Trophoblast cell (in vitro differentiated cells and primary cell): ENCODE measurements at regions not wholly inside any gene's neighbourhood (a gene's known extent, or its start where the extent isn't known, plus 50 kb on each side); places are given as distances from the start of the nearest gene placed in this dataset.

ENCODE experiments used
- DNase-seq, 2 donors: peaks; one replicate each; pipeline ENCODE4 v3.0.0-alpha.2; 2016
- H2AFZ ChIP-seq: 2 replicates; pipeline ENCODE4 v1.6.1; 2013; ENCODE audit warnings: low read length, moderate library complexity, mild to moderate bottlenecking; ENCODE audit not compliant: insufficient read depth, poor library complexity
- H2AK5ac ChIP-seq: 2 replicates; pipeline ENCODE4 v1.6.1; 2013; ENCODE audit warnings: mild to moderate bottlenecking, low read length
- H2BK120ac ChIP-seq: 2 replicates; pipeline ENCODE4 v1.6.1; 2013; ENCODE audit warnings: low read length, mild to moderate bottlenecking, moderate library complexity; ENCODE audit not compliant: insufficient read depth, poor library complexity
- H2BK12ac ChIP-seq: 2 replicates; pipeline ENCODE4 v1.6.1; 2013; ENCODE audit warnings: mild to moderate bottlenecking, low read length, moderate library complexity
- H2BK5ac ChIP-seq: 2 replicates; pipeline ENCODE4 v1.6.1; 2013; ENCODE audit warnings: low read length, low read depth, moderate library complexity, mild to moderate bottlenecking; ENCODE audit not compliant: poor library complexity
- H3K14ac ChIP-seq: 2 replicates; pipeline ENCODE4 v1.6.1; 2013; ENCODE audit warnings: mild to moderate bottlenecking, low read length
- H3K18ac ChIP-seq: 2 replicates; pipeline ENCODE4 v1.6.1; 2013; ENCODE audit warnings: mild to moderate bottlenecking, low read length
- H3K23ac ChIP-seq: 2 replicates; pipeline ENCODE4 v1.6.1; 2013; ENCODE audit warnings: low read length
- H3K27ac ChIP-seq: 2 replicates; pipeline ENCODE4 v1.5.1; 2013; ENCODE audit warnings: low read depth, mild to moderate bottlenecking, inconsistent platforms, low read length, moderate library complexity
- H3K27me3 ChIP-seq: 2 replicates; pipeline ENCODE4 v1.6.1; 2013; ENCODE audit warnings: inconsistent platforms, mild to moderate bottlenecking, low read length, moderate library complexity; ENCODE audit not compliant: insufficient read depth
- H3K36me3 ChIP-seq, 2 experiments: 1 replicate in 1 of 2; 2 replicates in 1 of 2; pipeline ENCODE4 v1.6.1; 2013; ENCODE audit warnings: low read length in 2 of 2, mild to moderate bottlenecking in 2 of 2, moderate library complexity in 1 of 2; ENCODE audit not compliant: insufficient read depth in 2 of 2, control insufficient read depth in 1 of 2
- H3K4ac ChIP-seq: 2 replicates; pipeline ENCODE4 v1.6.1; 2013; ENCODE audit warnings: low read depth, mild to moderate bottlenecking, low read length, moderate library complexity
- H3K4me1 ChIP-seq, 2 experiments: 1 replicate in 1 of 2; 2 replicates in 1 of 2; pipeline ENCODE4 v1.6.1; 2013; ENCODE audit warnings: low read length in 2 of 2, mild to moderate bottlenecking in 2 of 2, moderate library complexity in 1 of 2; ENCODE audit not compliant: insufficient read depth in 2 of 2, control insufficient read depth in 1 of 2
- H3K4me2 ChIP-seq: 2 replicates; pipeline ENCODE4 v1.6.1; 2013; ENCODE audit warnings: inconsistent platforms, mild to moderate bottlenecking, low read length, moderate library complexity
- H3K4me3 ChIP-seq: 2 replicates; pipeline ENCODE4 v1.5.1; 2013; ENCODE audit warnings: mild to moderate bottlenecking, low read depth, low read length, inconsistent platforms
- H3K79me1 ChIP-seq: one replicate; pipeline ENCODE4 v1.6.1; 2013; ENCODE audit warnings: low read length
- H3K79me2 ChIP-seq: 2 replicates; pipeline ENCODE4 v1.6.1; 2013; ENCODE audit warnings: low read length, mild to moderate bottlenecking; ENCODE audit not compliant: control insufficient read depth, insufficient read depth, poor library complexity
- H3K9ac ChIP-seq: 2 replicates; pipeline ENCODE4 v1.6.1; 2013; ENCODE audit warnings: mild to moderate bottlenecking, low read length
- H3K9me3 ChIP-seq: 2 replicates; pipeline ENCODE4 v1.6.1; 2013; ENCODE audit warnings: low read depth, mild to moderate bottlenecking, control low read depth, inconsistent platforms, low read length; ENCODE audit not compliant: insufficient read depth
- H4K12ac ChIP-seq: 2 replicates; pipeline ENCODE4 v1.6.1; 2013; ENCODE audit warnings: low read depth, mild to moderate bottlenecking, low read length, moderate library complexity
- H4K8ac ChIP-seq: 2 replicates; pipeline ENCODE4 v1.6.1; 2013; ENCODE audit warnings: low read depth, mild to moderate bottlenecking, low read length, moderate library complexity
- H4K91ac ChIP-seq: one replicate; pipeline ENCODE4 v1.6.1; 2013; ENCODE audit warnings: low read depth, mild to moderate bottlenecking, low read length, moderate library complexity
- WGBS: extraction: QIAGEN DNeasy Blood & Tissue Kit; methylation state at CpG from one replicate; pipeline ENCODE4 v1.1.7; 2013; ENCODE audit warnings: missing lambda C conversion rate; ENCODE audit not compliant: insufficient read length, insufficient coverage; ENCODE audit errors: extremely low coverage; 5-methylcytosine and 5-hydroxymethylcytosine counted together

GRCh38 chr11:87934182-87934581 lies 241.1 kb downstream of the RAB38 start:
- H3K79me1 ChIP-seq: no peaks in the 10 kb centered on the region

GRCh38 chr11:87926250-87926970 lies 248.8 kb downstream of the RAB38 start:
- H3K27me3 ChIP-seq: no peaks in the 10 kb centered on the region
- H3K9ac ChIP-seq: no peak overlapping the region
- H2BK120ac ChIP-seq: no peak overlapping the region
- H3K4me1 ChIP-seq: no peaks in the 10 kb centered on the region
- H3K14ac ChIP-seq: no peak overlapping the region
- H2AFZ ChIP-seq: no peak overlapping the region
- DNase-seq: peak in 1 of 2 donors; percentile 8
- no peaks in the 10 kb centered on the region for H3K79me1 ChIP-seq
- no peaks in the 10 kb centered on the region for H3K36me3 ChIP-seq
- no peak overlapping the region for H2AK5ac ChIP-seq
- no peak overlapping the region for H4K91ac ChIP-seq
- H4K12ac ChIP-seq: no peak overlapping the region
- WGBS: no CpG with 5 or more reads among the region's 5 CpGs
- no peak overlapping the region for H3K27ac ChIP-seq
- no peak overlapping the region for H2BK5ac ChIP-seq
- H3K4me2 ChIP-seq: no peak overlapping the region
- no peak overlapping the region for H3K4ac ChIP-seq
- no peak overlapping the region for H4K8ac ChIP-seq
- H3K4me3 ChIP-seq: no peak overlapping the region
- H2BK12ac ChIP-seq: no peak overlapping the region
- no peaks in the 10 kb centered on the region for H3K9me3 ChIP-seq
- H3K18ac ChIP-seq: no peak overlapping the region
- H3K23ac ChIP-seq: no peak overlapping the region
- no peaks in the 10 kb centered on the region for H3K79me2 ChIP-seq

More at GRCh38 chr11:87934182-87934581, 241.1 kb downstream of the RAB38 start:
- H3K14ac ChIP-seq: no peak overlapping the region
- no peaks in the 10 kb centered on the region for H3K4me1 ChIP-seq
- no CpG with 5 or more reads among the region's 2 CpGs for WGBS
- H2BK12ac ChIP-seq: no peak overlapping the region
- no peak overlapping the region for H3K23ac ChIP-seq
- no peak for DNase-seq
- no peak overlapping the region for H2BK5ac ChIP-seq
- no peak overlapping the region for H3K4ac ChIP-seq
- H2BK120ac ChIP-seq: no peak overlapping the region
- no peaks in the 10 kb centered on the region for H3K27me3 ChIP-seq
- no peak overlapping the region for H3K27ac ChIP-seq
- no peak overlapping the region for H2AK5ac ChIP-seq
- H4K91ac ChIP-seq: no peak overlapping the region
- no peaks in the 10 kb centered on the region for H3K36me3 ChIP-seq
- no peak overlapping the region for H3K9ac ChIP-seq
- H3K79me2 ChIP-seq: no peaks in the 10 kb centered on the region
- no peak overlapping the region for H3K18ac ChIP-seq
- H4K8ac ChIP-seq: no peak overlapping the region
- H3K4me3 ChIP-seq: no peak overlapping the region
- H3K4me2 ChIP-seq: no peak overlapping the region
- H2AFZ ChIP-seq: no peak overlapping the region
- no peaks in the 10 kb centered on the region for H3K9me3 ChIP-seq
- H4K12ac ChIP-seq: no peak overlapping the region

GRCh38 chr11:87924125-87924524 lies 251.1 kb downstream of the RAB38 start:
- no peak overlapping the region for H2BK120ac ChIP-seq
- H2AFZ ChIP-seq: no peak overlapping the region
- no peak overlapping the region for H4K12ac ChIP-seq
- H2BK12ac ChIP-seq: no peak overlapping the region
- DNase-seq: no peak
- H4K8ac ChIP-seq: no peak overlapping the region
- H3K4me2 ChIP-seq: no peak overlapping the region
- H3K23ac ChIP-seq: no peak overlapping the region
- H3K9ac ChIP-seq: no peak overlapping the region
- no peak overlapping the region for H3K27ac ChIP-seq
- no peak overlapping the region for H2BK5ac ChIP-seq
- H3K27me3 ChIP-seq: no peaks in the 10 kb centered on the region
- no peak overlapping the region for H2AK5ac ChIP-seq
- no peak overlapping the region for H3K4me3 ChIP-seq
- H3K18ac ChIP-seq: no peak overlapping the region
- no peaks in the 10 kb centered on the region for H3K4me1 ChIP-seq
- no peak overlapping the region for H3K14ac ChIP-seq
- H3K79me2 ChIP-seq: no peaks in the 10 kb centered on the region
- no peak overlapping the region for H3K4ac ChIP-seq
- H3K79me1 ChIP-seq: no peaks in the 10 kb centered on the region
- no peak overlapping the region for H4K91ac ChIP-seq
- whole genome bisulfite sequencing: no CpG with 5 or more reads among the region's 1 CpG
- H3K36me3 ChIP-seq: no peaks in the 10 kb centered on the region
- H3K9me3 ChIP-seq: no peaks in the 10 kb centered on the region

- H4K91ac ChIP-seq: no peak overlapping the region
- H4K8ac ChIP-seq: no peak overlapping the region
- no peak overlapping the region for H2BK5ac ChIP-seq
- no peaks in the 10 kb centered on the region for H3K79me2 ChIP-seq
- H3K9ac ChIP-seq: no peak overlapping the region
- no peak overlapping the region for H2BK12ac ChIP-seq
- no peak overlapping the region for H2AFZ ChIP-seq
- H2BK120ac ChIP-seq: no peak overlapping the region
- no peak overlapping the region for H3K27ac ChIP-seq
- H3K36me3 ChIP-seq: no peaks in the 10 kb centered on the region
- no peak overlapping the region for H3K4me2 ChIP-seq
- no peak overlapping the region for H2AK5ac ChIP-seq
- no peak overlapping the region for H3K18ac ChIP-seq
- DNase-seq: no peak
- WGBS: no CpG with 5 or more reads among the region's 3 CpGs
- no peaks in the 10 kb centered on the region for H3K79me1 ChIP-seq
- no peak overlapping the region for H4K12ac ChIP-seq
- no peak overlapping the region for H3K4ac ChIP-seq
- H3K14ac ChIP-seq: no peak overlapping the region
- H3K4me1 ChIP-seq: no peaks in the 10 kb centered on the region
- no peak overlapping the region for H3K4me3 ChIP-seq
- H3K9me3 ChIP-seq: no peaks in the 10 kb centered on the region
- H3K27me3 ChIP-seq: no peaks in the 10 kb centered on the region
- H3K23ac ChIP-seq: no peak overlapping the region
These were observed 258.1 kb downstream of the RAB38 start for GRCh38 chr11:87917111-87917510.
